PC-9 (cell line): ENCODE measurements at regions not wholly inside any gene's neighbourhood (a gene's known extent, or its start where the extent isn't known, plus 50 kb on each side); places are given as distances from the start of the nearest gene placed in this dataset.

Experiments
- BruUV-seq: library from RNA; stranded (reverse); fragments of 400-500 nt; replicated peaks from 2 replicates; lab custom pipeline; 2021; lab: Mats Ljungman, UMichigan
- CTCF ChIA-PET: fragments of 300-600 bp; sonication (Branson Sonifier 250); formaldehyde crosslinking; loops from one replicate; lab custom pipeline; 2022; ENCODE audit warnings: antibody characterized with exemption; lab: Charles Lee
- POLR2A ChIA-PET: fragments of 300-600 bp; sonication (Branson Sonifier 250); formaldehyde crosslinking; loops from one replicate; lab custom pipeline; 2022; ENCODE audit warnings: antibody characterized with exemption; ENCODE audit not compliant: unreplicated experiment; lab: Charles Lee
- DNase-seq, 2 experiments: peaks; one replicate each; pipeline versions ENCODE4 v3.0.0 to v3.0.0-alpha.2; 2015 to 2022; ENCODE audit warnings: mixed read lengths in 1 of 2
- H2AFZ ChIP-seq: fragments of 200-600 bp; sonication (generic); 2 replicates; pipeline ENCODE4 v1.8.1; 2017; ENCODE audit warnings: antibody characterized with exemption
- H3F3A ChIP-seq: fragments of 200-600 bp; sonication (generic); 2 replicates; pipeline ENCODE4 v1.8.1; 2017; ENCODE audit warnings: antibody characterized with exemption, mild to moderate bottlenecking, low read depth; ENCODE audit not compliant: insufficient read depth
- H3K27ac ChIP-seq: fragments of 200-600 bp; sonication (generic); 2 replicates; pipeline ENCODE4 v1.6.1; 2016; ENCODE audit warnings: mixed run types
- H3K27me3 ChIP-seq: fragments of 200-600 bp; sonication (generic); 2 replicates; pipeline ENCODE4 v1.6.1; 2016; ENCODE audit warnings: low read depth, mixed run types; ENCODE audit not compliant: insufficient read depth
- H3K36me3 ChIP-seq: fragments of 200-600 bp; sonication (generic); 2 replicates; pipeline ENCODE4 v1.6.1; 2016; ENCODE audit warnings: low read depth, mixed run types
- H3K4me1 ChIP-seq: fragments of 200-600 bp; sonication (generic); replicated peaks from 2 replicates; pipeline ENCODE4 v1.6.1; 2016; ENCODE audit warnings: mixed run types; ENCODE audit not compliant: insufficient read depth
- H3K4me2 ChIP-seq: fragments of 200-600 bp; sonication (generic); 2 replicates; pipeline ENCODE4 v1.6.1; 2017; ENCODE audit warnings: mixed run types
- H3K4me3 ChIP-seq: fragments of 200-600 bp; sonication (generic); 2 replicates; pipeline ENCODE4 v1.6.1; 2016; ENCODE audit warnings: mixed run types
- H3K79me2 ChIP-seq: fragments of 200-600 bp; sonication (generic); 2 replicates; pipeline ENCODE4 v1.6.1; 2017; ENCODE audit warnings: low read depth, mixed run types
- H3K9me2 ChIP-seq: fragments of 200-600 bp; sonication (generic); 2 replicates; pipeline ENCODE4 v1.8.1; 2017; ENCODE audit warnings: mild to moderate bottlenecking; ENCODE audit not compliant: insufficient read depth
- H3K9me3 ChIP-seq: fragments of 200-600 bp; sonication (generic); 2 replicates; pipeline ENCODE4 v1.8.1; 2016; ENCODE audit warnings: low read depth; ENCODE audit not compliant: insufficient read depth
- H4K20me1 ChIP-seq: fragments of 200-600 bp; sonication (generic); 2 replicates; pipeline ENCODE4 v1.8.1; 2017; ENCODE audit not compliant: insufficient read depth
- CTCF ChIP-seq: fragments of 200-600 bp; sonication (generic); conservative IDR thresholded peaks from 2 replicates; pipeline ENCODE4 v1.6.1; 2017; ENCODE audit warnings: mixed run types, antibody characterized with exemption, mild to moderate bottlenecking, moderate library complexity
- EZH2 ChIP-seq: fragments of 200-600 bp; sonication (generic); IDR thresholded peaks from 2 replicates; pipeline ENCODE4 v1.8.0; 2017; ENCODE audit warnings: antibody characterized with exemption, low read depth
- intact Hi-C: fragments of 100-400 bp; cut with micrococcal nuclease; formaldehyde crosslinking; loops from one replicate; pipeline ENCODE4 v1.10.0; 2022; ENCODE audit not compliant: unreplicated experiment

GRCh38 chr2:216808805-216809425, 50.9 kb downstream of the TNP1 start:
- Histone ChIP-seq H3K4me2 (no peak overlapping the region), H3K4me3 (no peak overlapping the region), H3F3A (no peaks in the 10 kb centered on the region), H3K9me3 (no peaks in the 10 kb centered on the region), H3K4me1 (no peaks in the 10 kb centered on the region), H3K9me2 (no peaks in the 10 kb centered on the region), H3K36me3 (no peaks in the 10 kb centered on the region), H3K27ac (no peak overlapping the region), H4K20me1 (no peaks in the 10 kb centered on the region), H3K27me3 (0 out of 2 replicates have a peak, but pooled peaks cover 2% of the 10 kb centered on the region), H2AFZ (no peak overlapping the region), H3K79me2 (no peaks in the 10 kb centered on the region)
- no peak for DNase-seq
- ChIA-PET POLR2A (no interaction called here), CTCF (no interaction called here)
- BruUV-seq, result no TSS peak
- TF ChIP-seq CTCF (no peak), EZH2 (no peak)
- intact Hi-C loops, result no loop called here

DNA sequence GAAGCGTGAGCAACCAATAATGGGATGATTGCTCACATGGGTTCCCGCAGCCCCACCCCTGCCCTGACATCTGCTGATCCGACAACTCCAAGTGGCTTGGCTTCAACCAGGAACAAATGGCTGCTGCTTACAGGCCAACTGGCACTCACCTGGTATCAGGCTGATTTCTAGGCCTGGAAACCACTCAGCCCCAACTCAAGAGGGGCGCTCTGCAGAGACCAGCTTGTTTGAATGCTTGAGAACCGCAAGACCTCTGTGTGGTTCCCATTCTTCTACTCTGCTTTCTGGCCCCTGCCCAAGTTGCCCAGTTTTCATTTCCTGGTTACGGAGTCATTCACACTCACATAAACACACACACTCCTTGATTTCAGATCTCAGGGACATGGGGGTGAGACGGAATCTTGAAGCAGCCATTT, 52.0 kb downstream of the TNP1 start:
- no peak overlapping the region for H3K4me3 ChIP-seq
- no peaks in the 10 kb centered on the region for H3K79me2 ChIP-seq
- no peaks in the 10 kb centered on the region for H3K36me3 ChIP-seq
- H2AFZ ChIP-seq, result no peak overlapping the region
- no peak overlapping the region for H3K4me2 ChIP-seq
- H3K27me3 ChIP-seq, result no peaks in the 10 kb centered on the region
- H4K20me1 ChIP-seq, result no peaks in the 10 kb centered on the region
- H3K9me2 ChIP-seq, result no peaks in the 10 kb centered on the region
- DNase-seq, result no peak
- CTCF ChIA-PET, result no interaction called here
- intact Hi-C loops, result no loop called here
- POLR2A ChIA-PET, result no interaction called here
- no peaks in the 10 kb centered on the region for H3F3A ChIP-seq
- no peak overlapping the region for H3K27ac ChIP-seq
- no peaks in the 10 kb centered on the region for H3K4me1 ChIP-seq
- no TSS peak for BruUV-seq
- no peak for TF ChIP-seq EZH2
- no peak for TF ChIP-seq CTCF
- no peaks in the 10 kb centered on the region for H3K9me3 ChIP-seq

DNA sequence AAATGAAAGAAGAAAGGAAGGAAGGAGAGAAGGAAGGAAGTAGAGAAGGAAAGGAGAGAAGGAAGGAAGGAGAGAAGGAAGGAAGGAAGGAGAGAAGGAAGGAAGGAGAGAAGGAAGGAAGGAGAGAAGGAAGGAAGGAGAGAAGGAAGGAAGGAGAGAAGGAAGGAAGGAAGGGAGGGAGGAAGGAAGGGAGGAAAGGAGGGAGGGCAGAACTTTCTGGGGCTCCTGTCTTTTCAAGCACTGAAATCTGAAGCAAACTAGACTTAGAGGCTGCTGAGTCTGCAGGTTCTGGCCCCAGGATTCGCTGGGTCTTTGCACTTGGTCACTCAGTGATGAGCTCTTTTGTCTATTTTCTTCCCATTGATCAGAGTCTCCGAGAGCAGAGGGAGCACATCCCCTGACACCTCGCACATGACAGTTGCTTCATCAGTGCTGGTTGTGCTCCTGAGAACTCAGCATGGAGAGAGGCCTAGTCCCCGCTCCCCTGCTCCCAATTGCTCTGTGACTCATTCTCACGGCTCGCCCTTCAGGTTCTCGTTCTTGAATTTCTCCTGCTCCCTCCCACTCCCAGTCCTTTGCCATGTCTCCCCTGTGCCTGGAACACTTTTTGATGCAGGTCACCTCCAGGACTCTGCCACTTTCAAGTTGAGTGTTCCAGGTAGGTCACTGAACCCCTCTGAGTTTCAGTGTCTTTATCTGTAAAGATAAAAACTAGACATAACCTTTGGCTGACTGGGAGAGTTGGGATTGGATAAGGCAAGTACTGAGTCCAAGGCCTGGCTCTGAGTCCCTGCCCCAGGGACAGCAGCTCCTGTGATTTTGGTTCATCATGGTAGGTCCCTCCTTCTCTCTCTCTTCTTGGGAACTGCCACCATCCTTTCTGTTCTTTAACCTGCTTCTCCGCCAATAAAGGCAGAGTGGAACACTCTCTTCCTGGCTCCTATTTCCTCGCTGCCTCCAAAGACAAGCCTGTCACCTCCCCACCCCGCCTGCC, 55.2 kb downstream of the TNP1 start:
- CTCF ChIA-PET, result no interaction called here
- H4K20me1 ChIP-seq, result no peaks in the 10 kb centered on the region

More for the DNA sequence above, 55.2 kb downstream of the TNP1 start:
- no peaks in the 10 kb centered on the region for H3K79me2 ChIP-seq
- no peak overlapping the region for H3K4me2 ChIP-seq
- H2AFZ ChIP-seq, result no peak overlapping the region
- no peaks in the 10 kb centered on the region for H3K4me1 ChIP-seq
- no peaks in the 10 kb centered on the region for H3K36me3 ChIP-seq
- DNase-seq, result peak in 1 of 2 experiments; percentile 18
- POLR2A ChIA-PET, result interaction anchor here (0.7 kb wide), 1 partner anchor 236 kb away, joined by 4 read pairs; no protein-coding TSS in a partner anchor
- no peak overlapping the region for H3K4me3 ChIP-seq
- H3K9me2 ChIP-seq, result no peaks in the 10 kb centered on the region
- no peaks in the 10 kb centered on the region for H3K9me3 ChIP-seq
- H3K27me3 ChIP-seq, result no peaks in the 10 kb centered on the region
- no peaks in the 10 kb centered on the region for H3F3A ChIP-seq
- no peak overlapping the region for H3K27ac ChIP-seq
- intact Hi-C loops, result no loop called here
- no peak for TF ChIP-seq CTCF
- no peak for TF ChIP-seq EZH2
- BruUV-seq, result no TSS peak
